Activated CD8-positive, alpha-beta memory T cell treated with anti-CD3 and anti-CD28 coated beads, Interleukin-2, amount 50 U/mL, for 4 hours (primary cell): ENCODE measurements at regions not wholly inside any gene's neighbourhood (a gene's known extent, or its start where the extent isn't known, plus 50 kb on each side); places are given as distances from the start of the nearest gene placed in this dataset.

Source experiments
- DNase-seq: peaks from one replicate; pipeline ENCODE4 v3.0.0-alpha.2; 2020

DNA sequence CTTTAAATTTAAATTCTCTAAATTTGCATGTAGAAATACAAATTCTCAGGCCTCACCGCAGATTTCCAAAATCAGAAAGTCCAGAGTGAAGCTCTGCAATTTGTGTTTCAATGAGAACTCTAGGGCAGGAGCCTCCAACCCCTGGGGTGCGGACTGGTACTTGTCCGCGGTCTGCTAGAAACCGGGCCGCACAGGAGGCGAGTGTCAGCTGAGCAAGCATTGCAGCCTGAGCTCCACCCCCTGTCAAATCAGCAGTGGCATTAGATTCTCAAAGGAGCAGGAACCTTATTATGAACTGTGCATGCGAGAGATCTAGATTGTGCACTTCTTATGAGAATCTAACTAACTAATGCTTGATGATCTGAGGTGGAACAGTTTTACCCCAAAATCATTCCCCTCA lies 203.0 kb upstream of the PCSK2 start:
- DNase-seq = no peak

GRCh38 chr20:17024513-17025119 lies 202.2 kb upstream of the PCSK2 start:
- DNase-seq = no peak

DNA sequence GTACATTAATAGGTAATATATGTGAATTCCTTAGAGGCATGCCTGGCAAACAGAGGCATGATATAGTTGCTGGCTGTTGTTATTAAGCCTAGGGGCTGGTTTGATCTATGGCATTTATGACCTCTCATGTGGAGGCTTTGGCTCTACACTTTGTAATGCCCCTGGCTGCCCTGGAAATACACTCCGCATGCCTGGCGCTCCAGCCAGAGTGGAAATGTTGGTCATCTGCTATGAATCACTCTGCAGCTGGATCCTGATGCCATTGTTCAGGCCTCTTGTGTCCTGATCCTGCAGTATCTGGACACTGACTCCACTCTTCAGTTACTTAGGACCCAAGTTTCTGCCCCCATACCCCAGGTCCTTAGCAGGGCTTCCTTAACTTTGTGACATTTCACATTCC lies 200.5 kb upstream of the PCSK2 start:
- DNase-seq = no peak

- no peak for DNase-seq
Observed at GRCh38 chr20:17029698-17030097, 197.1 kb upstream of the PCSK2 start.

GRCh38 chr20:17036541-17036940 lies 190.3 kb upstream of the PCSK2 start:
- DNase-seq = no peak

DNA sequence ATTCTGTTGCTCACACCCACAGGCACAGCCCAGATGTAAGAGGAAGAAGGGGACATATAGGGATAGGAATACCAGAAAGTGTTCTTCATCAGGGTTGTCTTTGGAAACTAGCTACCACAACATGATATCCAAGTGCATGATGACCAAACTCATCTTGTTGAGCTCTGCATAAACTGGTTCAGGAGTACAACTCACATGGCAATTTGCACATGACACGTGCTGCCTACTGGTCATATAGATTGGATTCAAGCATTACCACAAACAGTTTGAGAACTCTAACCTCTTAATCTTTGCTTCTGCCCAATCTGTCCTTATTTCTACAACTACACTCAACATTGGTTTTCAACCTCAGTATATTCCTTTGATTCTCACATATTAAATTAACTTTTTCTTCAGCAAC lies 184.7 kb upstream of the PCSK2 start:
- DNase-seq = no peak

DNA sequence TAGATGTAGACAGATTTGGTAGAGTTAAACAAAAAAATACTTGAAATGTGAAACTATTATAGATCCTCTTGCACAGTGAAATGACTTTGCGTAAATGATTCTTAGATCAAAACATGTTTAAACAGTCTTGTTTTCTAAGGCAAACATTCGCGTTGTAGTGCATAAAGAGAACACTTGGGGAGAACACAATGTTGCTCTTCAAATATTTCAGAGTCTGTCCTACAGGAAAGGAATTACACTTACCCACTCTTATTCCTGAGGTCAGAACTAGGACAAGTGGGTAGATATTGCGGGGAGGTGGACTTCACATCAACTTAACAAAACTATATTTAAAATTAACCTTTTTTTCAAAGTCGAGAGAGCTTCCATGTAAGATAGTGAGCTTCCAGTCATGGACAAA lies 183.5 kb upstream of the PCSK2 start:
- no peak for DNase-seq

- DNase-seq = no peak
Observed at GRCh38 chr20:17044891-17045290, 181.9 kb upstream of the PCSK2 start.

- DNase-seq = no peak
Observed at GRCh38 chr20:17059465-17059864, 167.4 kb upstream of the PCSK2 start.

GRCh38 chr20:17061715-17062114 lies 165.1 kb upstream of the PCSK2 start:
- DNase-seq = no peak

GRCh38 chr20:17062712-17063111 lies 164.1 kb upstream of the PCSK2 start:
- no peak for DNase-seq

DNA sequence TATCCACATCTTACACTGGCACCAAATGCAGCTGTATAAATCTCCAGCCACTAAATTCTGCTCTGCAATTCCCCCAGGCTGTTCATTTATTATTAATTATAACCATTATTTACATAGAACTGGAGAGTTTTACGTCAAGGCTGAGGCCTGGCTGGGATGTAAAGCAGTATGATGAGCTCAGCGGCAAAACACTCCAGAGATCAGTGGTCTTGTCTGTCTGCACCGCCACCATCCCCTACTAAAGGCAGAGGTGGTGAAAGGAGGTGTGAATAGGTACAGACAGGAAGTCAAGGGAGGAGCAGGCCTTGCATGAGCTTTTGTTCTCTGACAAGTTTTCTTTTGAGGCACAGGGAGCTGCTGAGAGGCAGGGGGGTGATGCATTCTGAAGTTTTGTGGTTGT lies 159.9 kb upstream of the PCSK2 start:
- no peak for DNase-seq

- no peak for DNase-seq
Observed at GRCh38 chr20:17068084-17068711, 158.6 kb upstream of the PCSK2 start.

GRCh38 chr20:17077030-17077429 lies 149.8 kb upstream of the PCSK2 start:
- no peak for DNase-seq

GRCh38 chr20:17083738-17084137 lies 143.1 kb upstream of the PCSK2 start:
- no peak for DNase-seq

GRCh38 chr20:17084909-17085308 lies 141.9 kb upstream of the PCSK2 start:
- no peak for DNase-seq

DNA sequence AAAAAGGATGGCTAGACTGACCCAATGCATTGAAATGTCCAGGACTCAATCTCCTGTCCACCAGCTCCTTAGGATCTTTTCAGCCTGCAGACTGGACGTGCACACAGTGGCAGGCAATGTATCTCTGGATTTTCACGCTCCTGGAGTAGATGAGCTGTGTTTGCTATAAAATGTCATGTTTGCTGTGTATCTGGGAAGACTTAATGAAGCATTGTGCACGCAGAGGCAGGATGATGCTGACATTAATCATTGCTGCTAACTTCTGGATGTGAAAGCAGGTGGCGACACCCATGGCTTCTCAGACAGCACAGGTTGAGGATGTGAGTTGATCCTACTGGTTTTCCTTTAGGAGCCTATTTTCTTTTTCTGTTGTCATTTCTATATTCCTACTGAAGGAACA lies 133.1 kb upstream of the PCSK2 start:
- DNase-seq = no peak

GRCh38 chr20:17097603-17098002 lies 129.2 kb upstream of the PCSK2 start:
- no peak for DNase-seq

DNA sequence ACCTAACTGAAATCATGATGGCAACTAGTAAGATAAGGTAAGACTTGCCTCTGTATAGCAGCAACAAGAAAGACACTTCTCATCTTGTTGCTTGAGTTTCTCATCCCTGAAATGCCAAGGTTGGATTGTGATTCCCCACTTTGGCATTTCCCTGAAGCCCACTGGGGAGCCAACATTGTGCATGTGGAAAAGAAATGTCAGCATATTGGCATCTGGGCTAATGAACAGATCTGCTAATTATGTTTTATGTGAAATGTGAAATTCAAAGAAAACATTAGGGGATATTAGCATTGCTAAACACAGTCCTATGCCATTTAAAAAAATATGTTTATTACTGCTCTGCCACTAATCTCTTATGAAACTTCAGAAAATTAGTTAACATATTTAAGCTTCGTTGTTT lies 126.3 kb upstream of the PCSK2 start:
- DNase-seq = no peak

DNA sequence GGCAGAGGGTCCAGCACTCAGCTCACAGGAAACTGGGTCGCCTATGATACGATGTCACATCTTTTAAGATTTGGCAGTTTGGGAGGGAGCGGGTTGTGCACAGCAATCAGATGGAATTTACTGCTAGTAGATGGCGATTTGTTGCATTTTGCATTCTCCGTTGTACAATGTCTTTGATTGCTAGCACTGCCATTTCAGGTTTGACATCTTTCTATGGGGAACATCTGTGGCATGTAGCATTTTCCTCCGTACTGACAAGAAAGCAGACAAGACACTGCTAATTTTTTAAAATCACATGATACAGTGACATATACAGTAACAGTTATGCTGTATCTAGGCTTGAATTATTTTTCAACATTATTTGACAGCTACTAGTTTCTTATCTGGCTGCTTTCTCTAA lies 119.7 kb upstream of the PCSK2 start:
- no peak for DNase-seq

GRCh38 chr20:17108896-17109295 lies 117.9 kb upstream of the PCSK2 start:
- no peak for DNase-seq

GRCh38 chr20:17109307-17109706 lies 117.5 kb upstream of the PCSK2 start:
- DNase-seq = no peak

DNA sequence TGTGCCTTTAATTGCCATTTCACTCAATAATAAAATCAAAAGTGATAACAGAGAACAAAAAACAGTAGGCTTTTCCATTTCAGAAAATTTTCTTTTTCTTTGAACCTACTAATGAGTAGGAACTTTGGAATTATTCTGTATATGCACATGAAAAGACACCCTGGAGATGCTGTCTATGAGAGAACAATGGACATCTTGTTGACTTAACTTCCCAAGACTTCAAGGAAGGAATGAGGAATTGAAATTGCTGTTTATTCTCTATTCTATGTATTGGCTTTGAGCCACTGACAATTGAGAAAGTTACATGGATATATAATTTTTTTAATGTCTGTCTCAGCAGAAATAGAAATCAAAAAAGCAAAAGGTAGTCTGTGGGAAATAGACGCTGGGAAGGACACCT lies 98.6 kb upstream of the PCSK2 start:
- DNase-seq = no peak

DNA sequence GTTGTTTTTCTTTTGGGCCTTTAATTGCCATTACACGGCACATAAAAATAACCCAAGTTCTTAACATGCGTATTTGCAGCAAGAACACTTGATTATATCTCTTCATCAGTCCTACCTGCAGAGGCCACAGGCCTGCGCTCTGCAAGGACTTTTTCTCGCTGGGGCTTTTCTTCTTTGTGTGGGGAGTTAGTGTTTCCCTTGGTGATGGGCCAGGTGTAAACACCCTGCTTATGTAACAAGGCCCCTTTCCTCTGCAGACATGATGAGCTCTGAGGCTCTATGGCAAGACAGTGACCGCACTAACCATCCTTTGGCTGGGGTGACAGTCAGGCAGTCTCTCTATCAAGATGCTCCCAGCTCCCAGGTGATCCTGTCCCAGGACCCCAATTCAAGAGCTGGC lies 97.8 kb upstream of the PCSK2 start:
- DNase-seq = no peak

DNA sequence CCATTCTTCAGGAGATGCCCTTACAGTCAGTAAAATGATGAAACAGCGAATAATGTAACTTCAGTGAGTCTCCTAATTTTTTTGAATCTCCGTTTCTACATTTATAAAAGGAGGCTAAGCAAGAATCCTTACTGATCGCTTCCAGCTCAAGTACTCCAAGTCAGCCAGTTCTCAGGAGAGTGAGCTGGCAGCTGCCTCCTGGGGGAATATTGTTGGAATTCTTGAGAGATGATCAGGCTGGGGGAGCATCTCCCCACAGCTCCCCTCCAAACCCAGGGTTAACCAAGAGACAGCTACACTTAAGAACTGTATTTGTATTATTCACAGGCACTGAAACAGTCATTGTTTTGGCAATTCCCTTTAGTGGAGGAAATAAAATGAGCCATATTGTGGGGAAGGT lies 89.1 kb upstream of the PCSK2 start:
- no peak for DNase-seq
